ENCODE measurements at regions not wholly inside any gene's neighbourhood (a gene's known extent, or its start where the extent isn't known, plus 50 kb on each side); places are given as distances from the start of the nearest gene placed in this dataset.

GRCh38 chr3:127395663-127396355, 108.0 kb upstream of the PRR20G start:
- ChIA-PET CTCF (no interaction called here), POLR2A (no interaction called here)
- no peak overlapping the region for H2AFZ ChIP-seq (ENCODE audit: low read depth, low read length)
- no peak overlapping the region for H3K4me2 ChIP-seq (ENCODE audit: insufficient read depth, low read length)
- intact Hi-C loops (cut with micrococcal nuclease): no loop called here
- H3K36me3 ChIP-seq (ENCODE audit: control insufficient read depth in 2 of 2, extremely low read depth in 1 of 2, insufficient read depth in 2 of 2, low read length in 2 of 2): no peaks in the 10 kb centered on the region
- FAIRE-seq (no peak), DNase-seq (ENCODE audit: low read depth, low spot score) (no peak)
- H3K79me2 ChIP-seq (ENCODE audit: control insufficient read depth, insufficient read depth, low read length): no peaks in the 10 kb centered on the region
- H3K27me3 ChIP-seq (ENCODE audit: control insufficient read depth in 2 of 2, insufficient read depth in 2 of 2, low read length in 2 of 2): peaks cover 2 to 10% of the 10 kb centered on the region in 2 experiments
- no TSS peak for BruUV-seq (replicated peaks)
- no peak overlapping the region for H3K9ac ChIP-seq (replicated peaks; ENCODE audit: extremely low read depth, insufficient read depth, low read length)
- no peak overlapping the region for H3K4me3 ChIP-seq (replicated peaks in 1 of 3; ENCODE audit: insufficient read depth in 1 of 3, low read depth in 1 of 3, low read length in 3 of 3)
- H3K9me1 ChIP-seq (replicated peaks; ENCODE audit: control insufficient read depth, extremely low read depth, insufficient read depth, low read length): no peaks in the 10 kb centered on the region
- no peaks in the 10 kb centered on the region for H4K20me1 ChIP-seq (replicated peaks; ENCODE audit: control insufficient read depth, extremely low read depth, insufficient read depth, low read length)
- no peak for TF ChIP-seq GATA2 (IDR thresholded peaks at IDR 0.05; ENCODE audit: insufficient read depth, insufficient read length, low read depth, low read length)
- TF ChIP-seq POLR2A (IDR thresholded peaks at IDR 0.05; ENCODE audit: low read depth, low read length): no peak
- no peak for TF ChIP-seq POLR2AphosphoS5 (IDR thresholded peaks at IDR 0.05; ENCODE audit: insufficient read depth, low read depth, low read length)
- TF ChIP-seq FOS (IDR thresholded peaks at IDR 0.05; ENCODE audit: borderline replicate concordance, insufficient read depth, low read length): no peak
- TF ChIP-seq MYC (IDR thresholded peaks at IDR 0.05; ENCODE audit: low read depth, low read length): no peak
- no peak for TF ChIP-seq JUN (IDR thresholded peaks at IDR 0.05; ENCODE audit: borderline replicate concordance, insufficient read depth, insufficient read length, low read depth)
- no peak for TF ChIP-seq EZH2 (IDR thresholded peaks at IDR 0.05; ENCODE audit: borderline replicate concordance, low read depth, low read length, severe bottlenecking)
- no peak for TF ChIP-seq CTCF (IDR thresholded peaks at IDR 0.05; ENCODE audit: extremely low read depth in 1 of 2, insufficient read depth in 1 of 2, low read depth in 1 of 2, low read length in 2 of 2)
- H3K4me1 ChIP-seq (ENCODE audit: control insufficient read depth, extremely low read depth, insufficient read depth, low read length): no peaks in the 10 kb centered on the region
- no peak overlapping the region for H3K27ac ChIP-seq (ENCODE audit: insufficient read depth, low read depth, low read length)
- dilution Hi-C loops (cut with MboI; ENCODE audit: extremely low pct_ligation_motif_present, low sequenced_read_pairs): no loop called here
- no peaks in the 10 kb centered on the region for H3K9me3 ChIP-seq (replicated peaks; ENCODE audit: control insufficient read depth, insufficient read depth, low read length)

Data from endothelial cell of umbilical vein (primary cell).